Left lung (tissue), 4 donors: ENCODE measurements at regions not wholly inside any gene's neighbourhood (a gene's known extent, or its start where the extent isn't known, plus 50 kb on each side); places are given as distances from the start of the nearest gene placed in this dataset.
"Not testable (repeated sequence)": the region's sequence is repeated elsewhere in the genome, so short reads cannot be mapped to it uniquely, and the experiment has no call there.

Experiments
- ATAC-seq: fragments of 200-7000 bp; cut with Tn5 transposase; one replicate; pipeline ENCODE4 v1.9.1; 2020; ENCODE audit warnings: moderate library complexity
- DNase-seq, 4 donors: peaks; one replicate each; pipeline ENCODE4 v3.0.0-alpha.2; 2013 to 2020
- H3K27ac ChIP-seq, 2 donors: fragments of 200-600 bp; sonication (generic) in 1 of 2; one replicate each; pipeline versions ENCODE4 v1.5.0 to v1.8.0; 2020 to 2021
- H3K27me3 ChIP-seq, 2 donors: fragments of 200-600 bp; sonication (generic) in 1 of 2; one replicate each; pipeline versions ENCODE4 v1.5.0 to v1.8.0; 2020 to 2021
- H3K36me3 ChIP-seq, 2 donors: fragments of 200-600 bp; sonication (generic) in 1 of 2; one replicate each; pipeline versions ENCODE4 v1.5.0 to v1.8.0; 2020 to 2021
- H3K4me1 ChIP-seq, 2 donors: fragments of 200-600 bp; one replicate each; pipeline ENCODE4 v1.8.0; 2021
- H3K4me3 ChIP-seq, 2 donors: fragments of 200-600 bp; sonication (generic) in 1 of 2; one replicate each; pipeline versions ENCODE4 v1.5.0 to v1.8.0; 2020 to 2021; ENCODE audit warnings: mild to moderate bottlenecking in 1 of 2
- H3K9me3 ChIP-seq, 2 donors: fragments of 200-600 bp; sonication (generic) in 1 of 2; one replicate each; pipeline versions ENCODE4 v1.5.0 to v1.8.0; 2020 to 2021
- CTCF ChIP-seq, 2 donors: fragments of 200-600 bp; sonication (generic) in 1 of 2; IDR thresholded peaks; one replicate each; pipeline versions ENCODE4 v1.5.0 to v1.8.0; 2021; ENCODE audit warnings: antibody characterized with exemption in 2 of 2
- intact Hi-C, 2 donors: fragments of 100-400 bp; cut with DNase I; formaldehyde crosslinking; loops; one replicate each; pipeline versions ENCODE4 v1.11.2 to v1.14.2; 2022
- donor health status: DM: no; HTN: yes; CAD: no.
- donor health status: DM: no; HTN: no; CAD: no.

GRCh38 chr9:36462245-36462644 is 62.2 kb upstream of the RNF38 start:
- Histone ChIP-seq H3K4me3 (no peak overlapping the region), H3K27me3 (no peaks in the 10 kb centered on the region), H3K36me3 (no peaks in the 10 kb centered on the region), H3K4me1 (peaks cover 13 to 20% of the 10 kb centered on the region in 2 donors), H3K9me3 (no peaks in the 10 kb centered on the region), H3K27ac (no peak overlapping the region)
- intact Hi-C loops: no loop called here
- no peak for DNase-seq
- no peak for TF ChIP-seq CTCF (IDR thresholded peaks at IDR 0.05)
- no peak for ATAC-seq

GRCh38 chr9:36461323-36461722 is 61.3 kb upstream of the RNF38 start:
- no peaks in the 10 kb centered on the region for H3K9me3 ChIP-seq
- H3K27ac ChIP-seq: no peak overlapping the region
- no peaks in the 10 kb centered on the region for H3K27me3 ChIP-seq
- H3K36me3 ChIP-seq: no peaks in the 10 kb centered on the region
- no peak for DNase-seq
- no peak for ATAC-seq
- no peak for TF ChIP-seq CTCF (IDR thresholded peaks at IDR 0.05)
- peaks cover 13 to 24% of the 10 kb centered on the region in 2 donors for H3K4me1 ChIP-seq
- intact Hi-C loops: no loop called here
- H3K4me3 ChIP-seq: no peak overlapping the region

GRCh38 chr9:36458430-36458915 is 58.4 kb upstream of the RNF38 start:
- DNase-seq, ATAC-seq, H3K27me3 ChIP-seq, H3K27ac ChIP-seq, H3K4me3 ChIP-seq, intact Hi-C loops, H3K36me3 ChIP-seq, H3K9me3 ChIP-seq: not testable (repeated sequence)
- H3K4me1 ChIP-seq: peaks cover 13 to 24% of the 10 kb centered on the region in 2 donors

GRCh38 chr9:36457836-36458429 is 57.9 kb upstream of the RNF38 start:
- Histone ChIP-seq H3K9me3 (no peaks in the 10 kb centered on the region), H3K27me3 (no peaks in the 10 kb centered on the region), H3K4me1 (peaks cover 13 to 24% of the 10 kb centered on the region in 2 donors), H3K27ac (no peak overlapping the region), H3K36me3 (no peaks in the 10 kb centered on the region), H3K4me3 (no peak overlapping the region)
- no peak for DNase-seq
- no peak for TF ChIP-seq CTCF (IDR thresholded peaks at IDR 0.05)
- intact Hi-C loops: no loop called here
- ATAC-seq: no peak

GRCh38 chr9:36456480-36457065 is 56.5 kb upstream of the RNF38 start:
- no peak for DNase-seq
- intact Hi-C loops: no loop called here
- ATAC-seq: no peak

More at GRCh38 chr9:36456480-36457065, 56.5 kb upstream of the RNF38 start:
- Histone ChIP-seq H3K4me3 (no peak overlapping the region), H3K36me3 (no peaks in the 10 kb centered on the region), H3K4me1 (peaks cover 6 to 19% of the 10 kb centered on the region in 2 donors), H3K27me3 (no peaks in the 10 kb centered on the region), H3K9me3 (no peaks in the 10 kb centered on the region), H3K27ac (no peak overlapping the region)
- no peak for TF ChIP-seq CTCF (IDR thresholded peaks at IDR 0.05)
